OCI-LY1 (cell line): ENCODE measurements at regions not wholly inside any gene's neighbourhood (a gene's known extent, or its start where the extent isn't known, plus 50 kb on each side); places are given as distances from the start of the nearest gene placed in this dataset.

Experiments
- H2AFZ ChIP-seq: fragments of 200-600 bp; sonication (generic), shearing (Covaris generic); 2 replicates; pipeline ENCODE4 v1.6.0; 2014; ENCODE audit warnings: antibody characterized with exemption, mild to moderate bottlenecking, low read length
- H3F3A ChIP-seq: fragments of 200-600 bp; sonication (generic), shearing (Covaris generic); 2 replicates; pipeline ENCODE4 v1.6.0; 2014; ENCODE audit warnings: mild to moderate bottlenecking, antibody characterized with exemption, low read length, moderate library complexity; ENCODE audit not compliant: insufficient read depth
- H3K27ac ChIP-seq: fragments of 200-600 bp; sonication (generic); 2 replicates; pipeline ENCODE4 v1.5.1; 2014; ENCODE audit warnings: low read length, mixed run types, mild to moderate bottlenecking, low read depth; ENCODE audit not compliant: poor library complexity, severe bottlenecking
- H3K27me3 ChIP-seq: fragments of 200-600 bp; sonication (generic); 2 replicates; pipeline ENCODE4 v1.6.0; 2014; ENCODE audit warnings: antibody characterized with exemption, mild to moderate bottlenecking, low read length, moderate library complexity; ENCODE audit not compliant: insufficient read depth
- H3K36me3 ChIP-seq: fragments of 200-600 bp; sonication (generic); 2 replicates; pipeline ENCODE4 v1.6.1; 2014; ENCODE audit warnings: mild to moderate bottlenecking, antibody characterized with exemption, low read length, moderate library complexity, mixed read lengths; ENCODE audit not compliant: insufficient read depth
- H3K4me1 ChIP-seq: fragments of 200-600 bp; sonication (generic); 2 replicates; pipeline ENCODE4 v1.5.1; 2014; ENCODE audit warnings: mild to moderate bottlenecking, low read length, moderate library complexity; ENCODE audit not compliant: insufficient read depth, severe bottlenecking
- H3K4me2 ChIP-seq: fragments of 200-600 bp; sonication (generic), shearing (Covaris generic); 2 replicates; pipeline ENCODE4 v1.6.1; 2014; ENCODE audit warnings: low read length
- H3K4me3 ChIP-seq: fragments of 200-600 bp; sonication (generic); 2 replicates; pipeline ENCODE4 v1.5.1; 2014; ENCODE audit warnings: low read length, low read depth, mild to moderate bottlenecking, mixed read lengths; ENCODE audit not compliant: poor library complexity, severe bottlenecking
- H3K79me2 ChIP-seq: fragments of 200-600 bp; shearing (Covaris generic); 2 replicates; pipeline ENCODE4 v1.6.1; 2016; ENCODE audit warnings: mixed run types, low read length, mixed read lengths; ENCODE audit not compliant: insufficient read depth
- H3K9ac ChIP-seq: fragments of 200-600 bp; sonication (generic), shearing (Covaris generic); 2 replicates; pipeline ENCODE4 v1.6.1; 2014; ENCODE audit warnings: mild to moderate bottlenecking, low read length, mixed read lengths
- H3K9me2 ChIP-seq: fragments of 200-600 bp; sonication (generic), shearing (Covaris generic); 2 replicates; pipeline ENCODE4 v1.6.1; 2014; ENCODE audit warnings: low read depth, mild to moderate bottlenecking, low read length, mixed read lengths
- H3K9me3 ChIP-seq: fragments of 200-600 bp; shearing (Covaris generic); 2 replicates; pipeline ENCODE4 v1.6.1; 2014; ENCODE audit warnings: low read length, mixed read lengths
- H4K20me1 ChIP-seq: fragments of 200-600 bp; sonication (generic), shearing (Covaris generic); 2 replicates; pipeline ENCODE4 v1.6.0; 2016; ENCODE audit warnings: mild to moderate bottlenecking, low read length; ENCODE audit not compliant: insufficient read depth
- CTCF ChIP-seq: fragments of 200-600 bp; sonication (generic), shearing (Covaris generic); IDR thresholded peaks from 2 replicates; pipeline ENCODE4 v1.5.1; 2017; ENCODE audit warnings: mild to moderate bottlenecking, antibody characterized with exemption, low read length, moderate library complexity, mixed read lengths
- EZH2 ChIP-seq: fragments of 200-600 bp; sonication (generic), shearing (Covaris generic); IDR thresholded peaks from 2 replicates; pipeline ENCODE4 v1.8.0; 2017; ENCODE audit warnings: borderline replicate concordance, mixed run types, mild to moderate bottlenecking, antibody characterized with exemption, low read length, moderate library complexity, mixed read lengths

- Histone ChIP-seq H3K4me1 (no peaks in the 10 kb centered on the region), H3K36me3 (no peaks in the 10 kb centered on the region), H3K9me3 (no peaks in the 10 kb centered on the region), H3K9ac (no peak overlapping the region), H4K20me1 (no peaks in the 10 kb centered on the region), H3K9me2 (no peaks in the 10 kb centered on the region), H3F3A (no peaks in the 10 kb centered on the region), H3K4me2 (no peak overlapping the region), H3K4me3 (no peak overlapping the region), H3K27me3 (no peaks in the 10 kb centered on the region), H3K79me2 (no peaks in the 10 kb centered on the region), H3K27ac (no peak overlapping the region), H2AFZ (no peak overlapping the region)
- TF ChIP-seq CTCF = no peak
- no peak for TF ChIP-seq EZH2
These were observed 71.6 kb upstream of the HTR2A start for GRCh38 chr13:46968450-46968849.

- no peak overlapping the region for H3K4me3 ChIP-seq
- H2AFZ ChIP-seq = no peak overlapping the region
- no peaks in the 10 kb centered on the region for H3K36me3 ChIP-seq
- no peaks in the 10 kb centered on the region for H3K4me1 ChIP-seq
- no peak overlapping the region for H3K9ac ChIP-seq
- no peak for TF ChIP-seq CTCF
- TF ChIP-seq EZH2 = no peak
- H3K4me2 ChIP-seq = no peak overlapping the region
- H3K79me2 ChIP-seq = no peaks in the 10 kb centered on the region
- no peaks in the 10 kb centered on the region for H3K9me3 ChIP-seq
- H3K27me3 ChIP-seq = no peaks in the 10 kb centered on the region
- no peaks in the 10 kb centered on the region for H3K9me2 ChIP-seq
- no peak overlapping the region for H3K27ac ChIP-seq
- H4K20me1 ChIP-seq = no peaks in the 10 kb centered on the region
- H3F3A ChIP-seq = no peaks in the 10 kb centered on the region
These were observed 68.1 kb upstream of the HTR2A start for GRCh38 chr13:46964789-46965527.

DNA sequence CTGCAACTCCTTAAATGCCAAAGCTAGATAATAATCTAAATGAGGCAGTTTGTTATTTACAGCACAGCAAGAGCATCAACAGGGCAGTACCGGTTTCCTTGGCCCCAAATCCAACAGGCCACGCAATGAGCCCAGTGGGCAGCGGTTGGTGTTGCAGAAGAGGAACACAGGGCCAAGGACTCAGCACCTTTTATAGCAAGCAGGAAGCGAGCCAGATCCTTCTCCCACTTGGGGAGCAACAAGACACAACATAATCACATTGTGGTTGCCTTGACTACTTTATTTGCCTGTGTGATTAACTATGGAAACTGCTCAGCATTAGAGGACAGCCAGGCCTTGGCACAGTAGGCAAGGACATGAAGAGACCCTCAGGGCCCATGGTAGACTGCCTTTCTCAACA, 67.1 kb upstream of the HTR2A start:
- Histone ChIP-seq H3K4me2 (no peak overlapping the region), H2AFZ (no peak overlapping the region), H3K4me3 (no peak overlapping the region), H3K27me3 (no peaks in the 10 kb centered on the region), H4K20me1 (no peaks in the 10 kb centered on the region), H3K4me1 (no peaks in the 10 kb centered on the region), H3K79me2 (no peaks in the 10 kb centered on the region), H3K9ac (no peak overlapping the region), H3K36me3 (no peaks in the 10 kb centered on the region), H3K9me2 (no peaks in the 10 kb centered on the region), H3K9me3 (no peaks in the 10 kb centered on the region), H3K27ac (no peak overlapping the region), H3F3A (no peaks in the 10 kb centered on the region)
- TF ChIP-seq EZH2 = no peak
- no peak for TF ChIP-seq CTCF
